HCT116 (cell line): ENCODE measurements at regions not wholly inside any gene's neighbourhood (a gene's known extent, or its start where the extent isn't known, plus 50 kb on each side); places are given as distances from the start of the nearest gene placed in this dataset.

Experiments
- CBX3 ChIP-seq: IDR thresholded peaks from 2 replicates; pipeline ENCODE4 v1.6.1; 2012; ENCODE audit warnings: low read depth
- CEBPB ChIP-seq: IDR thresholded peaks from 2 replicates; pipeline ENCODE4 v1.6.1; 2012; ENCODE audit warnings: low read depth
- CTCF ChIP-seq, 3 experiments: fragments of 200-600 bp in 1 of 3; sonication (generic) in 1 of 3; IDR thresholded peaks in 2 of 3; conservative IDR thresholded peaks in 1 of 3; 2 replicates each; pipeline ENCODE4 v1.5.1; 2012 to 2017; ENCODE audit warnings: low read depth in 2 of 3, low read length in 2 of 3, antibody characterized with exemption in 1 of 3, borderline replicate concordance in 1 of 3, control low read depth in 1 of 3, mild to moderate bottlenecking in 1 of 3, mixed read lengths in 1 of 3, mixed run types in 1 of 3, moderate library complexity in 1 of 3; ENCODE audit not compliant: insufficient read depth in 1 of 3
- EZH2 ChIP-seq: fragments of 200-600 bp; sonication (generic); IDR thresholded peaks from 2 replicates; pipeline ENCODE4 v1.6.1; 2017; ENCODE audit warnings: antibody characterized with exemption, mixed run types
- POLR2A ChIP-seq: IDR thresholded peaks from 2 replicates; pipeline ENCODE4 v1.7.0; 2011; ENCODE audit warnings: borderline replicate concordance; ENCODE audit not compliant: insufficient read depth, insufficient read length; ENCODE audit errors: extremely low read depth
- POLR2AphosphoS5 ChIP-seq: IDR thresholded peaks from 2 replicates; pipeline ENCODE4 v1.6.1; 2011; ENCODE audit warnings: mild to moderate bottlenecking, low read depth, low read length, moderate library complexity
- REST ChIP-seq: IDR thresholded peaks from 2 replicates; pipeline ENCODE4 v1.6.1; 2012; ENCODE audit warnings: low read depth
- SIN3A ChIP-seq: IDR thresholded peaks from 2 replicates; pipeline ENCODE4 v1.6.1; 2012; ENCODE audit warnings: low read depth
- TCF7L2 ChIP-seq: IDR thresholded peaks from 2 replicates; pipeline ENCODE4 v1.7.0; 2011; ENCODE audit warnings: borderline replicate concordance, inconsistent platforms; ENCODE audit not compliant: insufficient read depth, insufficient read length; ENCODE audit errors: extremely low read depth
- YY1 ChIP-seq: IDR thresholded peaks from 2 replicates; pipeline ENCODE4 v1.6.1; 2011; ENCODE audit warnings: low read length, low read depth, moderate library complexity, mild to moderate bottlenecking; ENCODE audit not compliant: insufficient replicate concordance; ENCODE audit errors: extremely low read depth
- ZBTB33 ChIP-seq: IDR thresholded peaks from 2 replicates; pipeline ENCODE4 v1.6.1; 2011; ENCODE audit warnings: mild to moderate bottlenecking, low read length, moderate library complexity; ENCODE audit not compliant: insufficient replicate concordance; ENCODE audit errors: extremely low read depth
- ZNF274 ChIP-seq: fragments of 200-500 bp; sonication (Bioruptor generic); IDR thresholded peaks from 2 replicates; pipeline ENCODE4 v1.6.1; 2014; ENCODE audit warnings: mild to moderate bottlenecking, low read depth, low read length, inconsistent platforms

GRCh38 chr6:109292420-109292819 lies 89.8 kb downstream of the CD164 start:
- TF ChIP-seq POLR2A = no peak
- TF ChIP-seq CTCF (IDR thresholded peaks at IDR 0.05 in 2 of 3, conservative IDR thresholded peaks at IDR 0.05 in 1 of 3; ENCODE audit: borderline replicate concordance in 1 of 3, insufficient read depth in 1 of 3, low read depth in 2 of 3, low read length in 2 of 3) = no peak
- no peak for TF ChIP-seq SIN3A
- no peak for TF ChIP-seq ZBTB33
- TF ChIP-seq ZNF274 = no peak
- no peak for TF ChIP-seq CEBPB
- TF ChIP-seq EZH2 = no peak
- TF ChIP-seq POLR2AphosphoS5 = no peak
- no peak for TF ChIP-seq TCF7L2
- TF ChIP-seq CBX3 = no peak
- no peak for TF ChIP-seq YY1
- no peak for TF ChIP-seq REST
